ENCODE measurements at regions not wholly inside any gene's neighbourhood (a gene's known extent, or its start where the extent isn't known, plus 50 kb on each side); places are given as distances from the start of the nearest gene placed in this dataset.

- DNase-seq = no peak
- TF ChIP-seq POLR2A (IDR thresholded peaks at IDR 0.05) (no peak), CTCF (IDR thresholded peaks at IDR 0.05) (no peak)
- H3K27ac ChIP-seq = no peak overlapping the region
- H3K27me3 ChIP-seq = peaks cover 0 to 10% (median 0%) of the 10 kb centered on the region in 4 donors
- no peaks in the 10 kb centered on the region for H3K36me3 ChIP-seq
- WGBS, 2 donors = 72 to 75% methylated on average over 5 of the region's 5 CpGs
- no peaks in the 10 kb centered on the region for H3K9me3 ChIP-seq
- H3K4me3 ChIP-seq = no peak overlapping the region
- no peaks in the 10 kb centered on the region for H3K4me1 ChIP-seq
- intact Hi-C loops (cut with DNase I) = no loop called here
Observed at GRCh38 chr14:78091361-78091760, 78.8 kb upstream of the NRXN3 start.

GRCh38 chr14:78092040-78092439 is 78.1 kb upstream of the NRXN3 start:
- H3K4me1 ChIP-seq = no peaks in the 10 kb centered on the region
- H3K27ac ChIP-seq = no peak overlapping the region
- TF ChIP-seq CTCF (IDR thresholded peaks at IDR 0.05) (no peak), POLR2A (IDR thresholded peaks at IDR 0.05) (no peak)
- intact Hi-C loops (cut with DNase I) = no loop called here
- peaks cover 0 to 10% (median 0%) of the 10 kb centered on the region in 4 donors for H3K27me3 ChIP-seq
- no peaks in the 10 kb centered on the region for H3K36me3 ChIP-seq
- 64 to 76% methylated on average over 7 of the region's 7 CpGs for whole genome bisulfite sequencing, 2 donors
- no peak for DNase-seq
- no peaks in the 10 kb centered on the region for H3K9me3 ChIP-seq
- H3K4me3 ChIP-seq = no peak overlapping the region

GRCh38 chr14:78103271-78103670 is 66.9 kb upstream of the NRXN3 start:
- intact Hi-C loops (cut with DNase I) = no loop called here
- Histone ChIP-seq H3K36me3 (no peaks in the 10 kb centered on the region), H3K27me3 (no peaks in the 10 kb centered on the region), H3K9me3 (no peaks in the 10 kb centered on the region), H3K4me3 (no peak overlapping the region), H3K4me1 (no peaks in the 10 kb centered on the region), H3K27ac (no peak overlapping the region)
- TF ChIP-seq POLR2A (IDR thresholded peaks at IDR 0.05) (no peak), CTCF (IDR thresholded peaks at IDR 0.05) (no peak)
- 65 to 70% methylated on average over 2 to 3 of the region's 3 CpGs for WGBS, 2 donors
- no peak for DNase-seq

GRCh38 chr14:78104160-78104559 is 66.0 kb upstream of the NRXN3 start:
- Histone ChIP-seq H3K27me3 (no peaks in the 10 kb centered on the region), H3K36me3 (no peaks in the 10 kb centered on the region), H3K4me3 (no peak overlapping the region), H3K9me3 (no peaks in the 10 kb centered on the region), H3K4me1 (no peaks in the 10 kb centered on the region), H3K27ac (no peak overlapping the region)
- 67 to 73% methylated on average over 7 of the region's 7 CpGs for WGBS, 2 donors
- TF ChIP-seq POLR2A (IDR thresholded peaks at IDR 0.05) = no peak
- intact Hi-C loops (cut with DNase I) = no loop called here
- no peak for DNase-seq

- TF ChIP-seq POLR2A (IDR thresholded peaks at IDR 0.05) = no peak
- H3K27me3 ChIP-seq = no peaks in the 10 kb centered on the region
- no peaks in the 10 kb centered on the region for H3K36me3 ChIP-seq
- no peaks in the 10 kb centered on the region for H3K9me3 ChIP-seq
- no peak overlapping the region for H3K4me3 ChIP-seq
- no peak overlapping the region for H3K27ac ChIP-seq
- 82 to 92% methylated on average over 1 of the region's 1 CpG for WGBS, 2 donors
- intact Hi-C loops (cut with DNase I) = no loop called here
- no peaks in the 10 kb centered on the region for H3K4me1 ChIP-seq
- DNase-seq = no peak
Observed at GRCh38 chr14:78104655-78105054, 65.5 kb upstream of the NRXN3 start.

GRCh38 chr14:78106381-78106780 is 63.8 kb upstream of the NRXN3 start:
- intact Hi-C loops (cut with DNase I) = no loop called here
- H3K27me3 ChIP-seq = no peaks in the 10 kb centered on the region
- WGBS, 2 donors = 64 to 68% methylated on average over 2 of the region's 2 CpGs
- H3K27ac ChIP-seq = no peak overlapping the region
- H3K36me3 ChIP-seq = no peaks in the 10 kb centered on the region
- no peak overlapping the region for H3K4me3 ChIP-seq
- TF ChIP-seq POLR2A (IDR thresholded peaks at IDR 0.05) (no peak), CTCF (IDR thresholded peaks at IDR 0.05) (no peak)
- no peaks in the 10 kb centered on the region for H3K9me3 ChIP-seq
- H3K4me1 ChIP-seq = no peaks in the 10 kb centered on the region
- no peak for DNase-seq

Data from esophagus squamous epithelium (tissue), 5 donors.